ENCODE measurements at regions not wholly inside any gene's neighbourhood (a gene's known extent, or its start where the extent isn't known, plus 50 kb on each side); places are given as distances from the start of the nearest gene placed in this dataset.

GRCh38 chr7:41277561-41277960 is 425.3 kb downstream of the INHBA start:
- no peak for DNase-seq

GRCh38 chr7:41275255-41275654 is 427.6 kb downstream of the INHBA start:
- DNase-seq = no peak

- DNase-seq = no peak
Observed at GRCh38 chr7:41274179-41274578, 428.7 kb downstream of the INHBA start.

GRCh38 chr7:41272664-41273063 is 430.2 kb downstream of the INHBA start:
- no peak for DNase-seq

GRCh38 chr7:41268878-41269277 is 434.0 kb downstream of the INHBA start:
- DNase-seq = no peak

GRCh38 chr7:41261080-41261479 is 441.8 kb downstream of the INHBA start:
- DNase-seq = no peak

GRCh38 chr7:41257660-41258059 is 445.2 kb downstream of the INHBA start:
- no peak for DNase-seq

GRCh38 chr7:41256186-41256945 is 446.5 kb downstream of the INHBA start:
- no peak for DNase-seq

GRCh38 chr7:41255716-41256115 is 447.2 kb downstream of the INHBA start:
- DNase-seq = no peak

- DNase-seq = no peak
Observed at GRCh38 chr7:41255113-41255512, 447.8 kb downstream of the INHBA start.

- no peak for DNase-seq
Observed at GRCh38 chr7:41252957-41253356, 449.9 kb downstream of the INHBA start.

- no peak for DNase-seq
Observed at GRCh38 chr7:41252551-41252950, 450.3 kb downstream of the INHBA start.

GRCh38 chr7:41247143-41247865 is 455.6 kb downstream of the INHBA start:
- DNase-seq = no peak

GRCh38 chr7:41245916-41246315 is 457.0 kb downstream of the INHBA start:
- DNase-seq = no peak

GRCh38 chr7:41244246-41244645 is 458.6 kb downstream of the INHBA start:
- no peak for DNase-seq

- DNase-seq = no peak
Observed at GRCh38 chr7:41241641-41242040, 461.2 kb downstream of the INHBA start.

- DNase-seq = no peak
Observed at GRCh38 chr7:41239596-41239995, 463.3 kb downstream of the INHBA start.

GRCh38 chr7:41238851-41239331 is 464.0 kb downstream of the INHBA start:
- no peak for DNase-seq

GRCh38 chr7:41237956-41238355 is 464.9 kb downstream of the INHBA start:
- no peak for DNase-seq

- DNase-seq = no peak
Observed at GRCh38 chr7:41232086-41232485, 470.8 kb downstream of the INHBA start.

- DNase-seq = no peak
Observed at GRCh38 chr7:41224063-41224763, 478.7 kb downstream of the INHBA start.

- no peak for DNase-seq
Observed at GRCh38 chr7:41222746-41223145, 480.1 kb downstream of the INHBA start.

- DNase-seq = no peak
Observed at GRCh38 chr7:41220266-41220665, 482.6 kb downstream of the INHBA start.

GRCh38 chr7:41219276-41219675 is 483.6 kb downstream of the INHBA start:
- no peak for DNase-seq
